MM.1S (cell line): ENCODE measurements at regions not wholly inside any gene's neighbourhood (a gene's known extent, or its start where the extent isn't known, plus 50 kb on each side); places are given as distances from the start of the nearest gene placed in this dataset.

Experiments
- DNase-seq: peaks from one replicate; pipeline ENCODE4 v3.0.0-alpha.2; 2015
- H2AFZ ChIP-seq: fragments of 300-600 bp; sonication (generic); 2 replicates; pipeline ENCODE4 v1.6.0; 2016; ENCODE audit warnings: antibody characterized with exemption, low read length
- H3F3A ChIP-seq: fragments of 300-600 bp; sonication (generic); 2 replicates; pipeline ENCODE4 v1.6.1; 2016; ENCODE audit warnings: mild to moderate bottlenecking, antibody characterized with exemption, low read length, moderate library complexity, mixed read lengths; ENCODE audit not compliant: insufficient read depth
- H3K27ac ChIP-seq: fragments of 300-600 bp; sonication (generic); 2 replicates; pipeline ENCODE4 v1.5.1; 2016; ENCODE audit warnings: mild to moderate bottlenecking, low read length
- H3K27me3 ChIP-seq: fragments of 300-600 bp; sonication (generic); replicated peaks from 2 replicates; pipeline ENCODE4 v1.6.0; 2016; ENCODE audit warnings: low read length; ENCODE audit not compliant: insufficient read depth
- H3K36me3 ChIP-seq: fragments of 300-600 bp; sonication (generic); replicated peaks from 2 replicates; pipeline ENCODE4 v1.6.1; 2016; ENCODE audit warnings: mild to moderate bottlenecking, low read length, mixed read lengths; ENCODE audit not compliant: insufficient read depth
- H3K4me1 ChIP-seq: fragments of 300-600 bp; sonication (generic); 2 replicates; pipeline ENCODE4 v1.6.1; 2016; ENCODE audit warnings: low read length, mixed read lengths
- H3K4me2 ChIP-seq: fragments of 300-600 bp; sonication (generic); 2 replicates; pipeline ENCODE4 v1.6.0; 2016; ENCODE audit warnings: low read depth, low read length
- H3K4me3 ChIP-seq: fragments of 300-600 bp; sonication (generic); 2 replicates; pipeline ENCODE4 v1.5.1; 2016; ENCODE audit warnings: low read length, mixed read lengths
- H3K79me2 ChIP-seq: fragments of 300-600 bp; sonication (generic); 2 replicates; pipeline ENCODE4 v1.6.1; 2016; ENCODE audit warnings: mixed run types, low read length, mixed read lengths
- H3K9ac ChIP-seq: fragments of 300-600 bp; sonication (generic); 2 replicates; pipeline ENCODE4 v1.6.1; 2016; ENCODE audit warnings: low read length, mixed read lengths
- H3K9me2 ChIP-seq: fragments of 300-600 bp; sonication (generic); replicated peaks from 2 replicates; pipeline ENCODE4 v1.6.1; 2016; ENCODE audit warnings: mild to moderate bottlenecking, low read length, mixed read lengths; ENCODE audit not compliant: insufficient read depth
- H3K9me3 ChIP-seq: fragments of 300-600 bp; sonication (generic); replicated peaks from 2 replicates; pipeline ENCODE4 v1.6.1; 2016; ENCODE audit warnings: mild to moderate bottlenecking, low read length, mixed read lengths; ENCODE audit not compliant: insufficient read depth
- H4K20me1 ChIP-seq: fragments of 300-600 bp; sonication (generic); 2 replicates; pipeline ENCODE4 v1.6.1; 2016; ENCODE audit warnings: mild to moderate bottlenecking, low read length, moderate library complexity, mixed read lengths; ENCODE audit not compliant: insufficient read depth
- EZH2 ChIP-seq: fragments of 300-600 bp; sonication (generic); optimal IDR thresholded peaks from 2 replicates; pipeline ENCODE3; 2017; ENCODE audit warnings: low read depth, mild to moderate bottlenecking, antibody characterized with exemption, low read length, mixed read lengths
- EZH2phosphoT487 ChIP-seq: fragments of 300-600 bp; sonication (generic); IDR thresholded peaks from 2 replicates; pipeline ENCODE4 v1.6.1; 2018; ENCODE audit warnings: antibody characterized with exemption, low read length
- TF ChIP-seq, protein P1 (sequence below): fragments of 300-600 bp; sonication (generic); IDR thresholded peaks from 2 replicates; pipeline ENCODE4 v1.5.1; 2016; ENCODE audit warnings: antibody characterized with exemption, low read length, mixed read lengths

DNA sequence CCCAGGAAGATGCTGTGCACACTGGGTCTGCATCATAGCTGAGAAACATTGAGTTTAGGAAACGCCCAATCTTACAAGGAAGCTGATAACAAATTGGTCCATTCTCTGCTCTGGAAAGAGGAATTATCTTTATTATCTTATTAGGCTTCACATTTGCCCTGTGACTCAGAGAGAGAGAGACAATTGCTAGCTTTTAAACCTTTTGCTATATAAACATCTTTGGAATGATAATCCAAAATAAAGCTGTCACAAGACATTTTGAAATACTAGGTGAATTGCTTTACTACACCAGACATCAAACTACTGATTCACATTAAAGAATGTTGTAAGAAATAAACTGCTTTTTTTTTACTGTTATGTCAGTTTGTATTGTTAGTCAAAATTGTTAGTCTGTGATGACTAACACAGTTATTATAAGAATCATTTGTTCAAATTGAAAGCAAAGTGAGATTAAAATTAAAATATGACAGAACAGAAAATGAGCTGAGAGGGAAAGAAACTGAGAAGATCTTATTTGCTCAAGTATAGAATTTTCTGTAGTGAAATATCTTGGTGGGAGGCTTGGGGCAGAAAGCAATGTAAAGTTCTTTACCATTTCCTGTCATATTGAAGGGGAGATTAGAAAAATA lies 765.4 kb upstream of the PCDH10 start:
- no peak overlapping the region for H2AFZ ChIP-seq
- no peak overlapping the region for H3K4me2 ChIP-seq
- no peak for DNase-seq
- H3K79me2 ChIP-seq, result no peaks in the 10 kb centered on the region
- no peak overlapping the region for H3K27ac ChIP-seq
- TF ChIP-seq, protein P1, sequence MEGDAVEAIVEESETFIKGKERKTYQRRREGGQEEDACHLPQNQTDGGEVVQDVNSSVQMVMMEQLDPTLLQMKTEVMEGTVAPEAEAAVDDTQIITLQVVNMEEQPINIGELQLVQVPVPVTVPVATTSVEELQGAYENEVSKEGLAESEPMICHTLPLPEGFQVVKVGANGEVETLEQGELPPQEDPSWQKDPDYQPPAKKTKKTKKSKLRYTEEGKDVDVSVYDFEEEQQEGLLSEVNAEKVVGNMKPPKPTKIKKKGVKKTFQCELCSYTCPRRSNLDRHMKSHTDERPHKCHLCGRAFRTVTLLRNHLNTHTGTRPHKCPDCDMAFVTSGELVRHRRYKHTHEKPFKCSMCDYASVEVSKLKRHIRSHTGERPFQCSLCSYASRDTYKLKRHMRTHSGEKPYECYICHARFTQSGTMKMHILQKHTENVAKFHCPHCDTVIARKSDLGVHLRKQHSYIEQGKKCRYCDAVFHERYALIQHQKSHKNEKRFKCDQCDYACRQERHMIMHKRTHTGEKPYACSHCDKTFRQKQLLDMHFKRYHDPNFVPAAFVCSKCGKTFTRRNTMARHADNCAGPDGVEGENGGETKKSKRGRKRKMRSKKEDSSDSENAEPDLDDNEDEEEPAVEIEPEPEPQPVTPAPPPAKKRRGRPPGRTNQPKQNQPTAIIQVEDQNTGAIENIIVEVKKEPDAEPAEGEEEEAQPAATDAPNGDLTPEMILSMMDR, result no peak
- TF ChIP-seq EZH2 (no peak), EZH2phosphoT487 (no peak)
- no peaks in the 10 kb centered on the region for H3K27me3 ChIP-seq
- H3F3A ChIP-seq, result no peaks in the 10 kb centered on the region
- H3K9ac ChIP-seq, result no peak overlapping the region
- H4K20me1 ChIP-seq, result no peaks in the 10 kb centered on the region
- H3K9me3 ChIP-seq, result no peaks in the 10 kb centered on the region
- H3K4me1 ChIP-seq, result no peaks in the 10 kb centered on the region
- no peaks in the 10 kb centered on the region for H3K36me3 ChIP-seq
- no peak overlapping the region for H3K4me3 ChIP-seq
- no peaks in the 10 kb centered on the region for H3K9me2 ChIP-seq

DNA sequence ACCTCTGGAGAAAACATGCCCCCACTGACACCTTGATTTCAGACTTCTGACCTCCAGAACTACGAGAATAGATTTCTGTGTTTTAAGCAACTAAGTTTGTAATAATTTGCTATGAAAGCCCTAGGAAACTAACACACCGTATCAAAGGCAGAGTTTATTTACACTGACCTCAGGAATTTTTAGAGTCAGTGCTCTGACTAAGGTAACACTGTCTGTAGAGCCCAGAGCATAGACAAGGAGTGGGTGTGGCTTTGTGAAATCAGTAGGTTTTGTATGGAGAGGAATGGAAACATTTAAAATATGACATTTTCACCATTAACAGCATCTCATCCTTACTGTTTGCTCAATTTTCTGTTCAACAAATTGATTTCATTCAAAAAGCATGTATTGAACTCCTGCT lies 764.4 kb upstream of the PCDH10 start:
- H3K27ac ChIP-seq, result no peak overlapping the region
- H3K79me2 ChIP-seq, result no peaks in the 10 kb centered on the region
- no peak overlapping the region for H3K9ac ChIP-seq
- no peak overlapping the region for H3K4me3 ChIP-seq
- no peaks in the 10 kb centered on the region for H3K4me1 ChIP-seq
- TF ChIP-seq, protein P1, result no peak
- TF ChIP-seq EZH2phosphoT487, result no peak
- no peaks in the 10 kb centered on the region for H3K27me3 ChIP-seq
- no peaks in the 10 kb centered on the region for H3K9me2 ChIP-seq
- H3F3A ChIP-seq, result no peaks in the 10 kb centered on the region
- no peaks in the 10 kb centered on the region for H4K20me1 ChIP-seq
- no peak for DNase-seq
- no peaks in the 10 kb centered on the region for H3K36me3 ChIP-seq
- no peaks in the 10 kb centered on the region for H3K9me3 ChIP-seq
- H2AFZ ChIP-seq, result no peak overlapping the region
- no peak overlapping the region for H3K4me2 ChIP-seq

DNA sequence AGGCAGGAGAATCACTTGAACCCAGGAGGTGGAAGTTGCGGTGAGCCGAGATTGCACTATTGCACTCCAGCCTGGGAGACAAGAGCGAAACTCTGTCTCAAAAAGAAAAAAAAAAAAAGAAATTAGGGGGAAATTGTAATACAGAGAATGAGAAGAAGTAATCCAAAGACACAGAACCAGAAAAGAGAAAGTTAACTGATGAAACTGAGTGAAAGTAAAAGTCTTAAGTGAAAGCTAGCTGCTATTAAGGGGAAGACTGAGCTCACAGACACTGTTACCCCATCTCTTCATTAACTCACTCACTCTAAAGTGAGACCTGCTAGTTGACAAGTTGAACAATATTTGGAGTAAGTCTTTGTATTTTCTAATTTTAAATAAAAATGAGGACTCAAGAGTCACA lies 763.0 kb upstream of the PCDH10 start:
- H3K9ac ChIP-seq, result no peak overlapping the region
- no peaks in the 10 kb centered on the region for H3K9me2 ChIP-seq
- H3K9me3 ChIP-seq, result no peaks in the 10 kb centered on the region
- no peak overlapping the region for H2AFZ ChIP-seq
- DNase-seq, result no peak
- H3K79me2 ChIP-seq, result no peaks in the 10 kb centered on the region
- H3K4me2 ChIP-seq, result no peak overlapping the region
- H3K27me3 ChIP-seq, result no peaks in the 10 kb centered on the region
- H3F3A ChIP-seq, result no peaks in the 10 kb centered on the region
- H3K4me3 ChIP-seq, result no peak overlapping the region
- H3K36me3 ChIP-seq, result no peaks in the 10 kb centered on the region
- no peaks in the 10 kb centered on the region for H4K20me1 ChIP-seq
- no peak overlapping the region for H3K27ac ChIP-seq
- no peaks in the 10 kb centered on the region for H3K4me1 ChIP-seq
- TF ChIP-seq EZH2phosphoT487, result no peak
- TF ChIP-seq, protein P1, result no peak
- no peak for TF ChIP-seq EZH2
